GM19351 (cell line): ENCODE measurements at regions not wholly inside any gene's neighbourhood (a gene's known extent, or its start where the extent isn't known, plus 50 kb on each side); places are given as distances from the start of the nearest gene placed in this dataset.
"Not testable (repeated sequence)": the region's sequence is repeated elsewhere in the genome, so short reads cannot be mapped to it uniquely, and the experiment has no call there.

ENCODE experiments used
- ATAC-seq: cut with Tn5 transposase; IDR thresholded peaks from one replicate; pipeline ENCODE4 v1.9.1; 2021; ENCODE audit warnings: mild to moderate bottlenecking, moderate library complexity; ENCODE audit not compliant: unreplicated experiment

GRCh38 chr1:240722788-240723187 lies 110.8 kb upstream of the GREM2 start:
- ATAC-seq = no peak

- no peak for ATAC-seq
Observed at GRCh38 chr1:240720976-240721375, 109.0 kb upstream of the GREM2 start.

GRCh38 chr1:240719953-240720700 lies 108.2 kb upstream of the GREM2 start:
- no peak for ATAC-seq

GRCh38 chr1:240716538-240716937 lies 104.6 kb upstream of the GREM2 start:
- ATAC-seq = not testable (repeated sequence)

- ATAC-seq = no peak
Observed at GRCh38 chr1:240714568-240715292, 102.8 kb upstream of the GREM2 start.

GRCh38 chr1:240712014-240712731 lies 100.2 kb upstream of the GREM2 start:
- ATAC-seq = no peak

GRCh38 chr1:240711020-240711419 lies 99.1 kb upstream of the GREM2 start:
- ATAC-seq = no peak

GRCh38 chr1:240709676-240710075 lies 97.7 kb upstream of the GREM2 start:
- peak; percentile 47 for ATAC-seq

- no peak for ATAC-seq
Observed at GRCh38 chr1:240706150-240706935, 94.4 kb upstream of the GREM2 start.

GRCh38 chr1:240705579-240705978 lies 93.6 kb upstream of the GREM2 start:
- no peak for ATAC-seq

- ATAC-seq = no peak
Observed at GRCh38 chr1:240701412-240701811, 89.5 kb upstream of the GREM2 start.

GRCh38 chr1:240695416-240695815 lies 83.5 kb upstream of the GREM2 start:
- ATAC-seq = no peak

- ATAC-seq = no peak
Observed at GRCh38 chr1:240693844-240694243, 81.9 kb upstream of the GREM2 start.

- ATAC-seq = no peak
Observed at GRCh38 chr1:240693036-240693435, 81.1 kb upstream of the GREM2 start.

- no peak for ATAC-seq
Observed at GRCh38 chr1:240691909-240692705, 80.2 kb upstream of the GREM2 start.

GRCh38 chr1:240691501-240691900 lies 79.5 kb upstream of the GREM2 start:
- no peak for ATAC-seq

GRCh38 chr1:240687820-240688219 lies 75.9 kb upstream of the GREM2 start:
- ATAC-seq = peak; percentile 59

- ATAC-seq = no peak
Observed at GRCh38 chr1:240683576-240683975, 71.6 kb upstream of the GREM2 start.

- no peak for ATAC-seq
Observed at GRCh38 chr1:240682859-240683242, 70.9 kb upstream of the GREM2 start.

- ATAC-seq = no peak
Observed at GRCh38 chr1:240682166-240682858, 70.4 kb upstream of the GREM2 start.
